ENCODE measurements at regions not wholly inside any gene's neighbourhood (a gene's known extent, or its start where the extent isn't known, plus 50 kb on each side); places are given as distances from the start of the nearest gene placed in this dataset.
"Not testable (repeated sequence)": the region's sequence is repeated elsewhere in the genome, so short reads cannot be mapped to it uniquely, and the experiment has no call there.

DNA sequence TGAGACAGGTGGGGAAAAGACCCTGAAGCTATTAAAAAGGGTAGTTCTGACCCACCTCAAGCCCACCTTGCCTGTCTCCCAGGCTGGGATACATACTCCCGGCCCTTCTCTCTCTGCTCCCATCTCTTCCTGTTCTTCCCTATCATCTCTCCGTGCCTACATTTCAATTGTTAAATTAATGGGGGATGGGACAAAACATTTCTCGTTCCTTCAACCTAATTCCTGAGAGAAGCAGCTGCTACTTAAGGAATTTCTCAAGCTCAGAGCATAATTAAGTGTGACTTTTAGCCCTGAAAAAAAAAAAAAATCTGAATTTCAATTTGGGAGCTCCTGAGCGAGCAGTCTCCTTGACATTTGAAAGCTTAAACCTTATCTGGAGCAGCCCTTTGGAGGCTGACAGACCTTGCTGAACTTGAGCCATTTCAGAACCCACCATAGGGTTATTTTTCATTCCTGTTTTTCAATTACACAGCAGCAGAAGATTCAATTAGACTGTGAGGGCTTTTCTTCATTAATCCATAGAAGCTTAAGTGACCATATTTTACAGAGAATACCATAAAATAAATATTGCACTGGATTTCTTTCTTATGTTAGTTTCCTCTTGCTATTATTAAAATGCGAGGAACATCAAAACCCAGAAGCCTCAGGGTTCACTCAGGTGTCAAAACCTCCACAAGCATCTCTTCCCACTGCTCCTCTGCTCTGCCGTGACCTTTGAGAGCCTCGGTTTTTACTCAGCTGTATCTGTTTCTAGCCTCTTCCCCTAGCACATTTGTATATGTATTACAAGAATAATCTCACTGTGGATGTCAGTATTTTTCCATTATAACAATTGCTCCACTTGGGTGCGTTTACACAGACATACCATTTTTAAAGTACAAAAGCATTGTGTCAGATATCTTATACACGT, 125.7 kb downstream of the B3GNT2 start:
- TF ChIP-seq CTCF (IDR thresholded peaks at IDR 0.05; ENCODE audit: insufficient read depth, low read depth, low read length): no peak
- Histone ChIP-seq H3K4me3 (ENCODE audit: low read depth, low read length) (no peak overlapping the region), H3K36me3 (ENCODE audit: control insufficient read depth, insufficient read depth, low read length) (no peaks in the 10 kb centered on the region), H3K27me3 (ENCODE audit: control insufficient read depth, insufficient read depth, low read length) (no peaks in the 10 kb centered on the region)
- ChIA-PET CTCF (interaction anchor here (1.1 kb wide), 1 partner anchor 403 kb away, joined by 3 read pairs; no protein-coding TSS in a partner anchor), POLR2A (no interaction called here)
- DNase-seq (ENCODE audit: low read depth): no peak

DNA sequence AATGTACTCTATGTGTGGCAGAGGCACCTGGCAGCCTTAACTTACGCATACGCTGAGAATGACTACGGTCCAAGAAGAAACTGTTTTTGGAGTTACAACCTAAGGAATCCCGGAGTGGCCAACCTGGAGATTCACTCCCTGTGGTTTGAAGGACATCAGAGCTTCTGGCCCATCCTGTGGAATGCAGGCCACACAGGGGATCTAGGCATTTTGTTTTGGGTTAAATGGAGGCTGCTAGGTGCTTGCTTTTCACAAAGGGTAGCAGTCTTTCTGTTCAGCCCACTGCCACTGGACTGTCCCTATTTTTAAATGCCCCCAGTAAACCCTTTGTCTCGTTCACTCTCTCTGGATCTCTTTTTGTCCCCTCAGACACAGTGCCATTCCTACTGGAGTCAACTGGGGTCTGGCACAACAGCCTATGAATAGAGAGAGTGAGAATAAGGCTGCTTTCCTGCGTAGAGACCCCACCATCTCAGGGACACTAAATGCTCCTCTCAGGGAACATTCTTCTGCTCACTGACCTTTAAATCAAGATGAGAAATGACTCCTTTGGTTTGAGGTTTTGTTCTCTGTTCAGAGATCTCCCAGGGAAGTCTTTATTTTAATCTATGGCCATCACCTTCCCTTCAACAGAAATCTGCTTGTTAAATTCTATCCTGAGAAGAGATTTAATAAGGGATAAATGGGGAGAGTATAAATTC, 124.9 kb downstream of the B3GNT2 start:
- H3K4me3 ChIP-seq (ENCODE audit: low read depth, low read length): no peak overlapping the region
- CTCF ChIA-PET: no interaction called here
- POLR2A ChIA-PET: no interaction called here
- no peak for DNase-seq (ENCODE audit: low read depth)
- no peaks in the 10 kb centered on the region for H3K27me3 ChIP-seq (ENCODE audit: control insufficient read depth, insufficient read depth, low read length)
- no peaks in the 10 kb centered on the region for H3K36me3 ChIP-seq (ENCODE audit: control insufficient read depth, insufficient read depth, low read length)
- no peak for TF ChIP-seq CTCF (IDR thresholded peaks at IDR 0.05; ENCODE audit: insufficient read depth, low read depth, low read length)

- H3K27me3 ChIP-seq (ENCODE audit: control insufficient read depth, insufficient read depth, low read length); DNase-seq (ENCODE audit: low read depth); CTCF ChIA-PET; H3K4me3 ChIP-seq (ENCODE audit: low read depth, low read length); H3K36me3 ChIP-seq (ENCODE audit: control insufficient read depth, insufficient read depth, low read length); POLR2A ChIA-PET: not testable (repeated sequence)
Measured at GRCh38 chr2:62320137-62320536, 124.2 kb downstream of the B3GNT2 start.

DNA sequence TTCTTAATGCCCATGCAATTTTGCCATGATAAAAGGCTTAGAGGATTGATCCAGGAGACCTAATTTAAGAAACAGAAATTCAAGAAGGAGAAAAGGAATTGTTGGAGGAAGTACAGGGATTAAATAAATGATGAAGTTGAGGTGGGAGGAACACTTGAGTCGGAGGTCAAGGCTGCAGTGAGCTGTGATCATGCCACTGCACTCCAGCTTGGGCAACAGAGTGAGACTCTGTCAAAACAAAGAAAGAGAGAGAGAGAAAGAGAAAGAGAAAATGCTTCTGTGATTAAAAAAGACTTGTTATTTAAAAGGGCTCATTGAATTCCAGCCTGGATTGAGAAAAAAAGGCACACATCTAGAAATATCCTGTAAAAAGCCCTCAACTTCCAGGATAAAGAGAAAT, 123.2 kb downstream of the B3GNT2 start:
- TF ChIP-seq CTCF (IDR thresholded peaks at IDR 0.05; ENCODE audit: insufficient read depth, low read depth, low read length): no peak
- Histone ChIP-seq H3K4me3 (ENCODE audit: low read depth, low read length) (no peak overlapping the region), H3K36me3 (ENCODE audit: control insufficient read depth, insufficient read depth, low read length) (no peaks in the 10 kb centered on the region), H3K27me3 (ENCODE audit: control insufficient read depth, insufficient read depth, low read length) (no peaks in the 10 kb centered on the region)
- DNase-seq (ENCODE audit: low read depth): no peak
- ChIA-PET POLR2A (interaction anchor here (0.6 kb wide), 1 partner anchor 20 kb away, joined by 3 read pairs; no protein-coding TSS in a partner anchor), CTCF (interaction anchor here (0.9 kb wide), 1 partner anchor 16 kb away, joined by 3 read pairs; no protein-coding TSS in a partner anchor)

- H3K27me3 ChIP-seq (ENCODE audit: control insufficient read depth, insufficient read depth, low read length): no peaks in the 10 kb centered on the region
- H3K36me3 ChIP-seq (ENCODE audit: control insufficient read depth, insufficient read depth, low read length): no peaks in the 10 kb centered on the region
- no peak for DNase-seq (ENCODE audit: low read depth)
- TF ChIP-seq CTCF (IDR thresholded peaks at IDR 0.05; ENCODE audit: insufficient read depth, low read depth, low read length): no peak
- POLR2A ChIA-PET: no interaction called here
- no peak overlapping the region for H3K4me3 ChIP-seq (ENCODE audit: low read depth, low read length)
- CTCF ChIA-PET: interaction anchor here (1.3 kb wide), 1 partner anchor 322 kb away, joined by 3 read pairs; no protein-coding TSS in a partner anchor
Measured at GRCh38 chr2:62315476-62315875, 119.6 kb downstream of the B3GNT2 start.

Measured in BJ (cell line).